ENCODE measurements at regions not wholly inside any gene's neighbourhood (a gene's known extent, or its start where the extent isn't known, plus 50 kb on each side); places are given as distances from the start of the nearest gene placed in this dataset.

- TF ChIP-seq, protein P1, sequence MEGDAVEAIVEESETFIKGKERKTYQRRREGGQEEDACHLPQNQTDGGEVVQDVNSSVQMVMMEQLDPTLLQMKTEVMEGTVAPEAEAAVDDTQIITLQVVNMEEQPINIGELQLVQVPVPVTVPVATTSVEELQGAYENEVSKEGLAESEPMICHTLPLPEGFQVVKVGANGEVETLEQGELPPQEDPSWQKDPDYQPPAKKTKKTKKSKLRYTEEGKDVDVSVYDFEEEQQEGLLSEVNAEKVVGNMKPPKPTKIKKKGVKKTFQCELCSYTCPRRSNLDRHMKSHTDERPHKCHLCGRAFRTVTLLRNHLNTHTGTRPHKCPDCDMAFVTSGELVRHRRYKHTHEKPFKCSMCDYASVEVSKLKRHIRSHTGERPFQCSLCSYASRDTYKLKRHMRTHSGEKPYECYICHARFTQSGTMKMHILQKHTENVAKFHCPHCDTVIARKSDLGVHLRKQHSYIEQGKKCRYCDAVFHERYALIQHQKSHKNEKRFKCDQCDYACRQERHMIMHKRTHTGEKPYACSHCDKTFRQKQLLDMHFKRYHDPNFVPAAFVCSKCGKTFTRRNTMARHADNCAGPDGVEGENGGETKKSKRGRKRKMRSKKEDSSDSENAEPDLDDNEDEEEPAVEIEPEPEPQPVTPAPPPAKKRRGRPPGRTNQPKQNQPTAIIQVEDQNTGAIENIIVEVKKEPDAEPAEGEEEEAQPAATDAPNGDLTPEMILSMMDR (IDR thresholded peaks at IDR 0.05; ENCODE audit: low read depth, low read length, poor library complexity, severe bottlenecking): no peak
- no peak for TF ChIP-seq EZH2phosphoT487 (IDR thresholded peaks at IDR 0.05; ENCODE audit: borderline replicate concordance, low read length)
These were observed 275.2 kb upstream of the KIRREL3 start for GRCh38 chr11:127275774-127276173.

All from DOHH2 (cell line).